ENCODE measurements at regions not wholly inside any gene's neighbourhood (a gene's known extent, or its start where the extent isn't known, plus 50 kb on each side); places are given as distances from the start of the nearest gene placed in this dataset.

GRCh38 chr12:3348055-3348454 is 142.9 kb upstream of the PRMT8 start:
- CTCF ChIA-PET: no interaction called here

More at GRCh38 chr12:3348055-3348454, 142.9 kb upstream of the PRMT8 start:
- Histone ChIP-seq H2AK9ac (replicated peaks; ENCODE audit: low read depth, low read length, poor library complexity) (no peak overlapping the region), H3K56ac (ENCODE audit: extremely low read depth, insufficient read depth, low read length) (no peak overlapping the region), H2AK5ac (ENCODE audit: low read depth, low read length) (no peak overlapping the region), H2BK20ac (ENCODE audit: low read depth, low read length) (no peak overlapping the region), H3K4me1 (ENCODE audit: control insufficient read depth, insufficient read depth, low read length) (no peaks in the 10 kb centered on the region), H3K36me3 (ENCODE audit: control insufficient read depth, insufficient read depth, low read length) (no peaks in the 10 kb centered on the region), H2BK5ac (ENCODE audit: low read depth, low read length, poor library complexity, severe bottlenecking) (no peak overlapping the region), H2BK15ac (ENCODE audit: low read depth, low read length) (no peak overlapping the region), H2AFZ (replicated peaks; ENCODE audit: low read length, poor library complexity) (no peak overlapping the region), H4K8ac (ENCODE audit: low read depth in 2 of 2, low read length in 2 of 2) (no peak overlapping the region), H3K9ac (ENCODE audit: low read depth, low read length) (no peak overlapping the region), H3K9me1 (ENCODE audit: insufficient read depth, low read length) (no peaks in the 10 kb centered on the region), H3K9me3 (ENCODE audit: control insufficient read depth, insufficient read depth, low read length) (no peaks in the 10 kb centered on the region), H3K4me3 (ENCODE audit: insufficient read depth, low read depth, low read length) (no peak overlapping the region), H3K14ac (replicated peaks; ENCODE audit: low read depth, low read length) (no peak overlapping the region), H3K4me2 (ENCODE audit: low read depth, low read length) (no peak overlapping the region), H4K5ac (ENCODE audit: low read depth, low read length) (no peak overlapping the region), H3K79me1 (ENCODE audit: low read depth in 1 of 2, low read length in 2 of 2) (no peaks in the 10 kb centered on the region), H3K4ac (ENCODE audit: low read depth, low read length) (no peak overlapping the region), H4K91ac (ENCODE audit: insufficient read depth, low read depth, low read length) (no peak overlapping the region), H2BK120ac (ENCODE audit: low read depth, low read length) (no peak overlapping the region), H3K23ac (ENCODE audit: low read depth, low read length) (no peak overlapping the region), H3K27me3 (ENCODE audit: control insufficient read depth, insufficient read depth, low read length) (peaks cover 28% of the 10 kb centered on the region), H3K27ac (ENCODE audit: insufficient read depth, low read length) (no peak overlapping the region), H4K20me1 (ENCODE audit: insufficient read depth, low read length) (no peaks in the 10 kb centered on the region), H3K18ac (ENCODE audit: low read depth, low read length) (no peak overlapping the region)
- no peak for DNase-seq
- POLR2A ChIA-PET (ENCODE audit: unreplicated experiment): no interaction called here
- no peak for TF ChIP-seq NFE2L2 (IDR thresholded peaks at IDR 0.05; ENCODE audit: low read depth, low read length)
- no peak for TF ChIP-seq MXI1 (IDR thresholded peaks at IDR 0.05; ENCODE audit: borderline replicate concordance, low read depth, low read length)
- TF ChIP-seq MAFK (IDR thresholded peaks at IDR 0.05; ENCODE audit: low read depth, low read length): no peak
- no peak for TF ChIP-seq USF2 (IDR thresholded peaks at IDR 0.05; ENCODE audit: low read depth, low read length)
- TF ChIP-seq CEBPB (IDR thresholded peaks at IDR 0.05; ENCODE audit: low read depth, low read length): no peak
- no peak for TF ChIP-seq CHD1 (IDR thresholded peaks at IDR 0.05; ENCODE audit: low read depth, low read length)
- TF ChIP-seq RCOR1 (IDR thresholded peaks at IDR 0.05; ENCODE audit: insufficient replicate concordance, low read length): no peak
- no TSS peak for BruUV-seq (replicated peaks)
- in situ Hi-C loops (cut with MboI; ENCODE audit: low sequenced_read_pairs): no loop called here
- WGBS, 2 experiments (ENCODE audit: extremely low coverage in 2 of 2, insufficient read length in 1 of 2): no CpG with 5 or more reads among the region's 5 CpGs
- no peak for ATAC-seq (ENCODE audit: low read depth)
- intact Hi-C loops (cut with micrococcal nuclease): no loop called here
- dilution Hi-C loops (cut with HindIII; ENCODE audit: low sequenced_read_pairs, unreplicated experiment): no loop called here

All from IMR-90 (cell line).